Fibroblast of lung (primary cell): ENCODE measurements at regions not wholly inside any gene's neighbourhood (a gene's known extent, or its start where the extent isn't known, plus 50 kb on each side); places are given as distances from the start of the nearest gene placed in this dataset.

Experiments
- DNase-seq, 2 donors: peaks; one replicate each; pipeline versions ENCODE4 v3.0.0 to v3.0.0-alpha.2; 2010; ENCODE audit warnings: low read depth in 2 of 2
- H2AFZ ChIP-seq: 2 replicates; pipeline ENCODE4 v1.5.1; 2012; ENCODE audit warnings: low read length, control low read depth, inconsistent platforms
- H3K27ac ChIP-seq: 2 replicates; pipeline ENCODE4 v1.5.1; 2011; ENCODE audit warnings: low read length, control low read depth; ENCODE audit not compliant: insufficient read depth
- H3K27me3 ChIP-seq: 2 replicates; pipeline ENCODE4 v1.5.1; 2011; ENCODE audit warnings: mild to moderate bottlenecking, low read length; ENCODE audit not compliant: control insufficient read depth, insufficient read depth
- H3K36me3 ChIP-seq: 2 replicates; pipeline ENCODE4 v1.5.1; 2011; ENCODE audit warnings: low read length; ENCODE audit not compliant: control insufficient read depth, insufficient read depth
- H3K4me1 ChIP-seq: 2 replicates; pipeline ENCODE4 v1.5.1; 2011; ENCODE audit warnings: low read length; ENCODE audit not compliant: control insufficient read depth, insufficient read depth; ENCODE audit errors: extremely low read depth
- H3K4me2 ChIP-seq: 2 replicates; pipeline ENCODE4 v1.5.1; 2011; ENCODE audit warnings: low read length, control low read depth; ENCODE audit not compliant: insufficient read depth; ENCODE audit errors: extremely low read depth
- H3K4me3 ChIP-seq, 4 experiments: fragments of 200-600 bp in 1 of 4; sonication (generic) in 1 of 4; replicated peaks in 1 of 4; 2 replicates each; pipeline ENCODE4 v1.5.1; 2011 to 2016; ENCODE audit warnings: low read length in 4 of 4, low read depth in 3 of 4, mild to moderate bottlenecking in 3 of 4, control low read depth in 2 of 4, inconsistent platforms in 1 of 4, mixed read lengths in 1 of 4; ENCODE audit not compliant: insufficient read depth in 1 of 4; ENCODE audit errors: control extremely low read depth in 1 of 4
- H3K79me2 ChIP-seq: 2 replicates; pipeline ENCODE4 v1.5.1; 2012; ENCODE audit warnings: mild to moderate bottlenecking, low read length, inconsistent platforms; ENCODE audit not compliant: control insufficient read depth, insufficient read depth
- H3K9ac ChIP-seq: 2 replicates; pipeline ENCODE4 v1.5.1; 2011; ENCODE audit warnings: mild to moderate bottlenecking, low read length, control low read depth; ENCODE audit not compliant: insufficient read depth
- H3K9me3 ChIP-seq: 2 replicates; pipeline ENCODE4 v1.5.1; 2012; ENCODE audit warnings: low read depth, low read length; ENCODE audit not compliant: control insufficient read depth, insufficient read depth
- H4K20me1 ChIP-seq: 2 replicates; pipeline ENCODE4 v1.5.1; 2011; ENCODE audit warnings: low read length; ENCODE audit not compliant: control insufficient read depth, insufficient read depth; ENCODE audit errors: extremely low read depth
- CTCF ChIP-seq, 2 donors: IDR thresholded peaks in 1 of 2; conservative IDR thresholded peaks in 1 of 2; 1 replicate in 1 of 2; 2 replicates in 1 of 2; pipeline ENCODE4 v1.5.1; 2011 to 2012; ENCODE audit warnings: low read length in 2 of 2, control low read depth in 1 of 2, inconsistent platforms in 1 of 2, low read depth in 1 of 2, mild to moderate bottlenecking in 1 of 2
- EZH2 ChIP-seq: IDR thresholded peaks from 2 replicates; pipeline ENCODE4 v1.5.1; 2012; ENCODE audit warnings: low read length, control low read depth, mild to moderate bottlenecking; ENCODE audit errors: missing control alignments

DNA sequence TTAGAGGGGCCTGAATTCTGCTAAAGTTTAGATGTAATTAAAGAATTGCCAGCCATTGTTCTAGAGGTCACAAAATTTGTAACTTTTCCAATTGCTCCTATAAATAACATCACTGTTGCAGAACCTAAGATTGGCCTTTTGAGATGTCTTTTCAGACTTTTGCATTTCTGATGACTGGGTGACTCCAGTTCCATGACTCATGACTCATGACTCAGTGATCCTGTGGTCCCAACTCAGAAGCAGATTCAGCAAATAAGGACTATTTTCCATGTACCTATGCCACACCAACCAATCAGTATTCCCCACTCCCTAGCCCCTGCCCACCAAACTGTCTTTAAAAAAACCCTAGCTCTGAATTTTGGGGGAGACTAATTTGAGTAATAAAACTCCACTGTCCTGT, 740.9 kb downstream of the CDH8 start:
- Histone ChIP-seq H3K4me2 (no peak overlapping the region), H4K20me1 (no peaks in the 10 kb centered on the region), H3K27ac (no peak overlapping the region), H3K36me3 (no peaks in the 10 kb centered on the region), H3K4me1 (no peaks in the 10 kb centered on the region), H3K27me3 (no peaks in the 10 kb centered on the region), H3K9me3 (no peaks in the 10 kb centered on the region), H2AFZ (no peak overlapping the region), H3K9ac (no peak overlapping the region), H3K4me3 (no peak overlapping the region), H3K79me2 (no peaks in the 10 kb centered on the region)
- TF ChIP-seq EZH2 (no peak), CTCF (conservative IDR thresholded peaks at IDR 0.05 in 1 of 2, IDR thresholded peaks at IDR 0.05 in 1 of 2; ENCODE audit: low read depth in 1 of 2, low read length in 2 of 2) (no peak)
- no peak for DNase-seq

DNA sequence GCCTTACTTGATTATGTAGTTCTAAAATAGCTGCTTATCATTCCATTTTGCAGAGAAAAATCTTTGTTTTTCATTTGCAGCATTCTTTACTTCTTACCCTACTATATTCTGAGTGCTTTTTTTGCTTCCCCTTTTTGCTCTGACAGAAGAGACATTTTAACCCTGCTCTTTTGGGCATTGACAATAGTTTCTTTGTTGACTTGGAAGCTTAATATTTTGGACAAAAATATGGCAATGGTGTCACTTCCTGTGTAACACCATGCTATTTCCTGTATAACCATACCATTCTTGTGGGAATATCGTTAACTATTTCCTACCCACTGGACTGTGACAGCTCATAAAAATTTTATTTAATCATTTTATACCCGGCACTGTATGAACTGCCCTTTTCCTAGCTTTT, 747.1 kb downstream of the CDH8 start:
- no peak overlapping the region for H3K27ac ChIP-seq
- no peak overlapping the region for H3K4me2 ChIP-seq
- no peaks in the 10 kb centered on the region for H3K9me3 ChIP-seq
- no peaks in the 10 kb centered on the region for H4K20me1 ChIP-seq
- no peak overlapping the region for H3K9ac ChIP-seq
- no peaks in the 10 kb centered on the region for H3K4me1 ChIP-seq
- no peak overlapping the region for H3K4me3 ChIP-seq
- no peak overlapping the region for H2AFZ ChIP-seq
- no peaks in the 10 kb centered on the region for H3K27me3 ChIP-seq
- no peaks in the 10 kb centered on the region for H3K79me2 ChIP-seq
- no peak for DNase-seq
- H3K36me3 ChIP-seq: no peaks in the 10 kb centered on the region
- TF ChIP-seq EZH2 (no peak), CTCF (conservative IDR thresholded peaks at IDR 0.05 in 1 of 2, IDR thresholded peaks at IDR 0.05 in 1 of 2; ENCODE audit: low read depth in 1 of 2, low read length in 2 of 2) (no peak)

DNA sequence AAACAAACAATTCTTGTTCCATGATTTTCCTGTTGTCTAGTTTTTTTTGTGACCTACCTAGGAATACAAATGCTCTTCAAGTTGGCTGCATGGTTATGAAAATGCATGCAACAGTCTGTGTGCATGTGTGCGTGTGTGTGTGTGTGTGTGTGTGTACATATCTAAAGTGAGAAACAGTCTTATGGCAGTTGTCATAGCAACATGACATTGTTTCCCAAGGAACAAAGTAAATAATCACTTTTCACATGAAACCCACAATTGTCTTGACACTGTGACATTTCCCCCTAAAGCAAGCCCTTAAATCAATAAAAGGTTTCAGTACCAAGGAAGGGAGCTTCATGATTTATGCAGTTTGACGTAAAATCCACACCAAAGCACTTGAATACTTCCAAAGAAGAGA, 758.4 kb downstream of the CDH8 start:
- H3K9ac ChIP-seq: no peak overlapping the region
- TF ChIP-seq CTCF (conservative IDR thresholded peaks at IDR 0.05 in 1 of 2, IDR thresholded peaks at IDR 0.05 in 1 of 2; ENCODE audit: low read depth in 1 of 2, low read length in 2 of 2) (no peak), EZH2 (no peak)

More for the DNA sequence above, 758.4 kb downstream of the CDH8 start:
- Histone ChIP-seq H3K27me3 (no peaks in the 10 kb centered on the region), H2AFZ (no peak overlapping the region), H3K36me3 (no peaks in the 10 kb centered on the region), H3K4me3 (no peak overlapping the region), H3K4me1 (no peaks in the 10 kb centered on the region), H3K9me3 (no peaks in the 10 kb centered on the region), H3K4me2 (no peak overlapping the region), H4K20me1 (no peaks in the 10 kb centered on the region), H3K79me2 (no peaks in the 10 kb centered on the region), H3K27ac (no peak overlapping the region)
- no peak for DNase-seq
